ENCODE measurements at regions not wholly inside any gene's neighbourhood (a gene's known extent, or its start where the extent isn't known, plus 50 kb on each side); places are given as distances from the start of the nearest gene placed in this dataset.

- TF ChIP-seq CTCF (IDR thresholded peaks at IDR 0.05; ENCODE audit: insufficient read depth, low read depth, low read length) (no peak), EZH2 (IDR thresholded peaks at IDR 0.05; ENCODE audit: insufficient read depth, low read length) (no peak)
These were observed 86.0 kb upstream of the C1QTNF7 start for GRCh38 chr4:15341733-15342300.

Measured in astrocyte (in vitro differentiated cells and primary cell).